ENCODE measurements at regions not wholly inside any gene's neighbourhood (a gene's known extent, or its start where the extent isn't known, plus 50 kb on each side); places are given as distances from the start of the nearest gene placed in this dataset.
"Not testable (repeated sequence)": the region's sequence is repeated elsewhere in the genome, so short reads cannot be mapped to it uniquely, and the experiment has no call there.

GRCh38 chr20:53856300-53857295 lies 213.8 kb downstream of the BCAS1 start:
- Histone ChIP-seq H3K4me3 (ENCODE audit: insufficient read depth, low read depth, low read length, poor library complexity, severe bottlenecking) (no peak overlapping the region), H3K27me3 (replicated peaks; ENCODE audit: control insufficient read depth, insufficient read depth, low read length, poor library complexity, severe bottlenecking) (no peaks in the 10 kb centered on the region), H3K27ac (ENCODE audit: insufficient read depth, low read length, poor library complexity, severe bottlenecking) (no peak overlapping the region), H3K9me3 (ENCODE audit: control insufficient read depth, low read length) (no peaks in the 10 kb centered on the region), H3K4me1 (ENCODE audit: control insufficient read depth, insufficient read depth, low read length, poor library complexity, severe bottlenecking) (no peaks in the 10 kb centered on the region), H3K36me3 (ENCODE audit: control insufficient read depth, insufficient read depth, low read length) (no peaks in the 10 kb centered on the region)
- no peak for DNase-seq

- H3K4me3 ChIP-seq (ENCODE audit: insufficient read depth, low read depth, low read length, poor library complexity, severe bottlenecking) = no peak overlapping the region
- no peak overlapping the region for H3K27ac ChIP-seq (ENCODE audit: insufficient read depth, low read length, poor library complexity, severe bottlenecking)
- no peaks in the 10 kb centered on the region for H3K4me1 ChIP-seq (ENCODE audit: control insufficient read depth, insufficient read depth, low read length, poor library complexity, severe bottlenecking)
- H3K27me3 ChIP-seq (replicated peaks; ENCODE audit: control insufficient read depth, insufficient read depth, low read length, poor library complexity, severe bottlenecking) = no peaks in the 10 kb centered on the region
- no peak for DNase-seq
- no peaks in the 10 kb centered on the region for H3K9me3 ChIP-seq (ENCODE audit: control insufficient read depth, low read length)
- H3K36me3 ChIP-seq (ENCODE audit: control insufficient read depth, insufficient read depth, low read length) = no peaks in the 10 kb centered on the region
These were observed 214.7 kb downstream of the BCAS1 start for GRCh38 chr20:53855733-53856132.

GRCh38 chr20:53854609-53854926 lies 215.8 kb downstream of the BCAS1 start:
- H3K27ac ChIP-seq (ENCODE audit: insufficient read depth, low read length, poor library complexity, severe bottlenecking); DNase-seq; H3K36me3 ChIP-seq (ENCODE audit: control insufficient read depth, insufficient read depth, low read length); H3K9me3 ChIP-seq (ENCODE audit: control insufficient read depth, low read length); H3K4me3 ChIP-seq (ENCODE audit: insufficient read depth, low read depth, low read length, poor library complexity, severe bottlenecking); H3K4me1 ChIP-seq (ENCODE audit: control insufficient read depth, insufficient read depth, low read length, poor library complexity, severe bottlenecking); H3K27me3 ChIP-seq (replicated peaks; ENCODE audit: control insufficient read depth, insufficient read depth, low read length, poor library complexity, severe bottlenecking): not testable (repeated sequence)

GRCh38 chr20:53853111-53853713 lies 217.2 kb downstream of the BCAS1 start:
- DNase-seq = no peak

GRCh38 chr20:53852691-53853090 lies 217.7 kb downstream of the BCAS1 start:
- Histone ChIP-seq H3K27ac (ENCODE audit: insufficient read depth, low read length, poor library complexity, severe bottlenecking) (no peak overlapping the region), H3K4me3 (ENCODE audit: insufficient read depth, low read depth, low read length, poor library complexity, severe bottlenecking) (no peak overlapping the region), H3K36me3 (ENCODE audit: control insufficient read depth, insufficient read depth, low read length) (no peaks in the 10 kb centered on the region), H3K4me1 (ENCODE audit: control insufficient read depth, insufficient read depth, low read length, poor library complexity, severe bottlenecking) (peaks cover 3% of the 10 kb centered on the region), H3K27me3 (replicated peaks; ENCODE audit: control insufficient read depth, insufficient read depth, low read length, poor library complexity, severe bottlenecking) (no peaks in the 10 kb centered on the region), H3K9me3 (ENCODE audit: control insufficient read depth, low read length) (no peaks in the 10 kb centered on the region)
- DNase-seq = no peak

More at GRCh38 chr20:53853111-53853713, 217.2 kb downstream of the BCAS1 start:
- Histone ChIP-seq H3K27ac (ENCODE audit: insufficient read depth, low read length, poor library complexity, severe bottlenecking) (no peak overlapping the region), H3K4me1 (ENCODE audit: control insufficient read depth, insufficient read depth, low read length, poor library complexity, severe bottlenecking) (no peaks in the 10 kb centered on the region), H3K36me3 (ENCODE audit: control insufficient read depth, insufficient read depth, low read length) (no peaks in the 10 kb centered on the region), H3K9me3 (ENCODE audit: control insufficient read depth, low read length) (no peaks in the 10 kb centered on the region), H3K4me3 (ENCODE audit: insufficient read depth, low read depth, low read length, poor library complexity, severe bottlenecking) (no peak overlapping the region), H3K27me3 (replicated peaks; ENCODE audit: control insufficient read depth, insufficient read depth, low read length, poor library complexity, severe bottlenecking) (no peaks in the 10 kb centered on the region)

- peaks cover 10% of the 10 kb centered on the region for H3K4me1 ChIP-seq (ENCODE audit: control insufficient read depth, insufficient read depth, low read length, poor library complexity, severe bottlenecking)
- H3K9me3 ChIP-seq (ENCODE audit: control insufficient read depth, low read length) = no peaks in the 10 kb centered on the region
- H3K27ac ChIP-seq (ENCODE audit: insufficient read depth, low read length, poor library complexity, severe bottlenecking) = no peak overlapping the region
- no peak for DNase-seq
- no peaks in the 10 kb centered on the region for H3K27me3 ChIP-seq (replicated peaks; ENCODE audit: control insufficient read depth, insufficient read depth, low read length, poor library complexity, severe bottlenecking)
- H3K36me3 ChIP-seq (ENCODE audit: control insufficient read depth, insufficient read depth, low read length) = no peaks in the 10 kb centered on the region
- no peak overlapping the region for H3K4me3 ChIP-seq (ENCODE audit: insufficient read depth, low read depth, low read length, poor library complexity, severe bottlenecking)
These were observed 218.4 kb downstream of the BCAS1 start for GRCh38 chr20:53852014-53852413.

GRCh38 chr20:53850319-53850718 lies 220.1 kb downstream of the BCAS1 start:
- H3K4me3 ChIP-seq (ENCODE audit: insufficient read depth, low read depth, low read length, poor library complexity, severe bottlenecking) = no peak overlapping the region
- H3K27ac ChIP-seq (ENCODE audit: insufficient read depth, low read length, poor library complexity, severe bottlenecking) = no peak overlapping the region
- H3K36me3 ChIP-seq (ENCODE audit: control insufficient read depth, insufficient read depth, low read length) = no peaks in the 10 kb centered on the region
- no peaks in the 10 kb centered on the region for H3K9me3 ChIP-seq (ENCODE audit: control insufficient read depth, low read length)
- no peak for DNase-seq
- peaks cover 20% of the 10 kb centered on the region for H3K4me1 ChIP-seq (ENCODE audit: control insufficient read depth, insufficient read depth, low read length, poor library complexity, severe bottlenecking)
- H3K27me3 ChIP-seq (replicated peaks; ENCODE audit: control insufficient read depth, insufficient read depth, low read length, poor library complexity, severe bottlenecking) = no peaks in the 10 kb centered on the region

GRCh38 chr20:53849471-53850059 lies 220.8 kb downstream of the BCAS1 start:
- H3K27me3 ChIP-seq (replicated peaks; ENCODE audit: control insufficient read depth, insufficient read depth, low read length, poor library complexity, severe bottlenecking) = no peaks in the 10 kb centered on the region
- no peak for DNase-seq
- H3K4me3 ChIP-seq (ENCODE audit: insufficient read depth, low read depth, low read length, poor library complexity, severe bottlenecking) = no peak overlapping the region
- peaks cover 21% of the 10 kb centered on the region for H3K4me1 ChIP-seq (ENCODE audit: control insufficient read depth, insufficient read depth, low read length, poor library complexity, severe bottlenecking)
- H3K9me3 ChIP-seq (ENCODE audit: control insufficient read depth, low read length) = no peaks in the 10 kb centered on the region
- H3K36me3 ChIP-seq (ENCODE audit: control insufficient read depth, insufficient read depth, low read length) = no peaks in the 10 kb centered on the region
- H3K27ac ChIP-seq (ENCODE audit: insufficient read depth, low read length, poor library complexity, severe bottlenecking) = no peak overlapping the region

GRCh38 chr20:53848304-53848703 lies 222.1 kb downstream of the BCAS1 start:
- peaks cover 32% of the 10 kb centered on the region for H3K4me1 ChIP-seq (ENCODE audit: control insufficient read depth, insufficient read depth, low read length, poor library complexity, severe bottlenecking)

GRCh38 chr20:53847837-53848170 lies 222.6 kb downstream of the BCAS1 start:
- Histone ChIP-seq H3K4me3 (ENCODE audit: insufficient read depth, low read depth, low read length, poor library complexity, severe bottlenecking) (no peak overlapping the region), H3K4me1 (ENCODE audit: control insufficient read depth, insufficient read depth, low read length, poor library complexity, severe bottlenecking) (peaks cover 37% of the 10 kb centered on the region), H3K27ac (ENCODE audit: insufficient read depth, low read length, poor library complexity, severe bottlenecking) (peak overlapping the region; percentile 27), H3K9me3 (ENCODE audit: control insufficient read depth, low read length) (no peaks in the 10 kb centered on the region), H3K36me3 (ENCODE audit: control insufficient read depth, insufficient read depth, low read length) (no peaks in the 10 kb centered on the region), H3K27me3 (replicated peaks; ENCODE audit: control insufficient read depth, insufficient read depth, low read length, poor library complexity, severe bottlenecking) (no peaks in the 10 kb centered on the region)
- no peak for DNase-seq

More at GRCh38 chr20:53848304-53848703, 222.1 kb downstream of the BCAS1 start:
- Histone ChIP-seq H3K27me3 (replicated peaks; ENCODE audit: control insufficient read depth, insufficient read depth, low read length, poor library complexity, severe bottlenecking) (no peaks in the 10 kb centered on the region), H3K36me3 (ENCODE audit: control insufficient read depth, insufficient read depth, low read length) (no peaks in the 10 kb centered on the region), H3K9me3 (ENCODE audit: control insufficient read depth, low read length) (no peaks in the 10 kb centered on the region), H3K4me3 (ENCODE audit: insufficient read depth, low read depth, low read length, poor library complexity, severe bottlenecking) (no peak overlapping the region), H3K27ac (ENCODE audit: insufficient read depth, low read length, poor library complexity, severe bottlenecking) (no peak overlapping the region)
- no peak for DNase-seq
